GM19324 (cell line): ENCODE measurements at regions not wholly inside any gene's neighbourhood (a gene's known extent, or its start where the extent isn't known, plus 50 kb on each side); places are given as distances from the start of the nearest gene placed in this dataset.
A peak's percentile ranks its signal among the peaks of the same experiment; 100 is the strongest.
"Not testable (repeated sequence)": the region's sequence is repeated elsewhere in the genome, so short reads cannot be mapped to it uniquely, and the experiment has no call there.

Experiments used
- ATAC-seq: cut with Tn5 transposase; IDR thresholded peaks from one replicate; pipeline ENCODE4 v1.9.1; 2021; ENCODE audit warnings: mild to moderate bottlenecking, moderate library complexity; ENCODE audit not compliant: unreplicated experiment, low FRiP score

DNA sequence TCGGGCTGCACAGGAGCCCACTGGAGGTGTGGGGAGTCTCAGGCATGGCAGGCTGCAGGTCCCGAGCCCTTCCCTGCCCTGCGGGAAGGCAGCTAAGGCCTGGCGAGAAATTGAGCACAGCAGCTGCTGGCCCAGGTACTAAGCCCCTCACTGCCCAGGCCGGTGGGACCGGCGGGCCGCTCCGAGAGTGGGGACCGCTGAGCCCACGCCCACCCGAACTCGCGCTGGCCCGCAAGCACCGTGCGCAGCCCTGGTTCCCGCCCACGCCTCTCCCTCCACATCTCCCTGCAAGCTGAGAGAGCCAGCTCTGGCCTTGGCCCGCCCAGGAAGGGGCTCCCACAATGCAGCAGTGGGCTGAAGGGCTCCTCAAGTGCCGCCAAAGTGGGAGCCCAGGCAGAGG lies 82.0 kb upstream of the NEIL3 start:
- ATAC-seq: no peak

DNA sequence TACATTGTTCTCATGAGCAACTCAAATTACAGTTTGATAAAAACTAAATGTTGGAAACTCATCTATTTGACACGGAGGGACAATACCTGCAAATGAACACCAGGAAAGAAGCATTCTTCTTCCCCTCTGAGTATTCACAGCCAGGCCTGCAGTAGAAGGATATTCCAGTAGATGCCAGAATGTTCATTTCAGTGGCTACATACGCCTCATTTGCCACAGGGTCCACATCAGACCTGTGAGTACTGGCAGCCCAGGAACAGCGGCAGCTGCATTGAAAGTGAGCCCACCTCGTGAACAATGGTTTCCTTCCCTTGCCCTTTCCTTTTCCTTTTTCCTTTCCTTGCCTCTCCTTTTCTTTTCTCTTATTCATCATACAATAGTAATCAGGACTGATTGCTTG lies 81.1 kb upstream of the NEIL3 start:
- ATAC-seq: no peak

DNA sequence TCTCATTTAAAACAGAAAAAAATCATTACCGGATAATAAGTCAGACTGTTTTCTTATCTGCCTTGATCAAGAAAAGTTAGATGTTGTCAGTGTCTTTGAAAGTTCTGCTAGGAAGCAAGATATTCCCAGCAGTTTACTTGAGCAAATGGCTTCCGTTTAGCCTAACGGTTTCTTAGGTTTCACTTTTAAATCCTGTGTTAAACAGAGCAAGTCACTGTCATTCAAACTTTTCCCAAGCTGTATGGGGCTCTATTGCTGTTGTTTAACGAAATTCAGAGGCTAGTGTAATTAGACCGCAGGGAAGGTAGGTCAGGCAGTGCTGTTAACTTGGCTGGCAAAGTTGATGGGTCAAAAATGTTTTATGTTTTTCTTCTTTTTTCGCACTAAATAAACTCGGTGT lies 80.3 kb upstream of the NEIL3 start:
- no peak for ATAC-seq

- no peak for ATAC-seq
Measured at GRCh38 chr4:177232473-177232872, 77.2 kb upstream of the NEIL3 start.

DNA sequence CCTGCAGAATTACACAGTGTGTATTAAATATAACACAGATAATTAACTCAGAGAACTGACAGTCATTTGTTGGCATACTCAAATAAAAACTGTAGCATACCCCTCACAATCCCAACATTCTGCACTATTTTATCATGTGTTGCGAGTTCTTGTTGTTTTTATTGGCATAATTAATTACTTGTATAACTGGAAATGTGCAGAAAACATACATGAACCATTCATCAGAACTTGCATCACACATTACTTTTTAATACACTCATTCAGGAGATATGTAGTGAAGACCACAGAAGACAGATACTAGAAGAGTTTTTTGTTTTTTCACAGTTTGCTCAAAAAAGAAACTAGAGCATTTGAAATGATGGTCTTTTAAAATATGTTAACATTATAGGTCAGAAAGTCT lies 74.6 kb upstream of the NEIL3 start:
- no peak for ATAC-seq

DNA sequence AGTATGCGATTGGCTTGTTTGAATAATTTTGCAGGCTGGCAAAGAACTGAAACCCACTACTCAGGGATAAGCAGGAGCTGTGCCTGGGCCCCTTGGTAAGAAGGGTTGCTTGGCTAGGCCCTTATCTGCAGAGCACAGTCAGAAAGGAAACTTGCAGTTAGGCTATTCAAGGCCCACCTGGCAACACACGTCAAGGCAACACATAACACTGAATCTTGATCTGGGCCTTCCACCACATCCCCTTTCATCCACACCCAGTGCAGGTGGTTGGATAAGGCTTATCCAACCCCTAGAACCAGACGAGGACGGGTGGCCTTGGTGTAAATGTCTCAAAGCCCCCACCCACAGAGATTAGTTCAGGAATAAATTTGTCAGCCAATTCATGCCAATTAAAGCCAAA lies 72.8 kb upstream of the NEIL3 start:
- no peak for ATAC-seq

DNA sequence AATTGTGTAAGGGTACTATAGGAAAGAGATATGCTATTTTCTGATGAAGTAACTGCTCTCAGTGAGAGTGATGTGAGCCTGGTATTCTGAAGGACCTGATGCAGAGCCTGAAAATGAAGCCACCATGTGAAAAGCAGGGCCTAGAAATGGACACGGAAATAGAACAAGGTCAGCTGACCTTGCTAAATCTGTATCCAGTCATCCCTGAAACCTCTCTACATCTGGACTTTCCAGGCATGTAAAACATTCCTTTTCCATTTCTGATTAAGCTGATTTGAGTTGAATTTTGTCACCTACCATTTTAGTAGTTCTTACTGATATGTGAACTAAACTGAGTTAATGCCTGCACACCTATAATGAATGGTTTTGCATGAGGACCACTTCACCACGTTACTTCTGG lies 72.4 kb upstream of the NEIL3 start:
- ATAC-seq: no peak

DNA sequence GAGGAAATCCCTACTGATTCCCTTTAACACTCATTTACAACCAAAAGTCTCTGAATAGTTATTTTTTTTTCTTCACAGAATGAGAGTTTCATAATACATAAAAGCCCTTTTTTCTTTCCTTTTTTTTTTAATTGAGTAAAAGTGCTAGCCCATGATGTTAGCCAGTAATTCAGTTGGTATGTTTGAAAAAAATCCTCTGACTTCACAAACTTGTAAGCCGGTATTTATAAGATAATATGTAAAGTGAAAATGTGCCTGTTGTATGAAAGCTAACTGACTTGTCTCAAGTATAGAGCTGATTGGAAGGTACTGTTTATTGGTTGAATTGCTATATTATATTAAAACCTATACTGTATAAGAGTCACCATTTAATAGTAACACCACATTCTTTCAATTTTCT lies 70.2 kb upstream of the NEIL3 start:
- no peak for ATAC-seq

GRCh38 chr4:177239878-177240277 lies 69.8 kb upstream of the NEIL3 start:
- ATAC-seq: no peak

- no peak for ATAC-seq
Measured at GRCh38 chr4:177242651-177243286, 66.9 kb upstream of the NEIL3 start.

- no peak for ATAC-seq
Measured at GRCh38 chr4:177246641-177247584, 62.8 kb upstream of the NEIL3 start.

DNA sequence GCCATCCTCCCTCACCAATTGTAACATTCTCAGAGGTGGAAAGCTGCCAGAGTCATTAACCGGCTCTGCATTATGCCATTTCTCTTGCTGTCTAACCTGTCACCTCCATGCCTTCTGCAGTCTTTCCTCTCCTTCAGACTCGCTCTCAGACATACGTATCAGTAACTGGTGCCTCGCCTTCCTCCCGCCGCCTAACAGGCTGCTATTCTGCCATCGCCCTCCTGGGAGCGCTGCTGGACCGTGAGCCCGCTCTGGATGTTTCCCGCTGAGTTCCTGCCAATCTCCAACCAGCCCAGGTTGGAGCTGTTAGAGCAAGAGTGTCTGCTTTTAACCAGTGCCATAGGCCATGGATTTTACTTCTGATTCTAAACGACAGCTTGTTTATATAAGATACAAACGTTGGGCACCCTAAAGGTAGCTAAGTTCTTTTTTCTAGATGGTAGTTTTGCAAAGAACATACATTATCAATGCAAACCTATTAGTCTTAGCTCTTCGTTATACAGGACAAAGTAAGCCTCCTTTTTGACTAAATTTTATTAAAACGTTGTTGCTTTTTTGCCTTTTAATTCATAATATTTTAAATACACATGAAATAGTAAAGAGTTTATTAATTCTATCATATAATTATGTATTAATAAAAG lies 59.5 kb upstream of the NEIL3 start:
- peak; percentile 93 for ATAC-seq

GRCh38 chr4:177251237-177251636 lies 58.4 kb upstream of the NEIL3 start:
- ATAC-seq: no peak

DNA sequence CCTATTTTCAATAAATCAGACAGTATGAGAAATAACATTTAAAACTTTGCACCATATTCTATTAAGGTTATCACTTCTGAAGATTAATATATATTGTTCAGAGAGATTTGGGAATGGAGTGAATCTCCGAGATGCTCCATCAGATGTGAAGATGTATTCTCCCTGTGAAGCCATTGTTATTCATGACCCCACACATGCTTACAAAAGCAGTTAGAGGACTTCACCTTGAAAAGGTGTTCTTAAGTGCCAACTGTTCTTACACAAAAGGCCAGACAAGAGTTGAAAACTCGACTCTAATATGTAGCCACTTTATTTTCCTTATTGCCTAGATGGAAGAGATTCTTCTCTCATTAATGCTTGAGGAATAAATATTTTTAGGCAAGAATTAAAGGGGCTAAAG lies 54.3 kb upstream of the NEIL3 start:
- no peak for ATAC-seq

DNA sequence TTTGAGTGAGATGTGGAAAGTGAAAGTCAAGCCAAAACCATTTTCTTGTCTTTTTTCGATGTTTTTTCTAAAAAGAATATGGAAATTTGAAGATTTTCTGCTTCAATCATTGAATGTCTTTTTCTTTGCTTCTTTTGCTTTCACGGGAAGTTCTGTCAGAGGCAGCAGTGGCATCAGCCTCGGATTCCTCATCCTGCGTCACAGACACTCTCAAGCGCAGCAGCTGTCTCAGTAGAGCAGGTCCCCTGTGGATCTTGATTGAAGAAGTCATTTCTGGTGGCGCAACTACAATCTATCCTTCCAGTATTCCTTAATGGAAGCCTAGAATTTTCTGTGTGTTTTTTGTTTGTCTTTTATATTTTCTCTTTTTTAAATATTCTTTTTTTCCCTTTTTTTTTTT lies 52.7 kb upstream of the NEIL3 start:
- ATAC-seq: no peak

- not testable (repeated sequence) for ATAC-seq
Measured at GRCh38 chr4:177259466-177259865, 50.2 kb upstream of the NEIL3 start.
